ENCODE measurements at regions not wholly inside any gene's neighbourhood (a gene's known extent, or its start where the extent isn't known, plus 50 kb on each side); places are given as distances from the start of the nearest gene placed in this dataset.
"Not testable (repeated sequence)": the region's sequence is repeated elsewhere in the genome, so short reads cannot be mapped to it uniquely, and the experiment has no call there.

- DNase-seq (ENCODE audit: low read depth): no peak
Measured at GRCh38 chr10:26621243-26621888, 76.1 kb upstream of the PDSS1 start.

- peak; percentile 60 for DNase-seq (ENCODE audit: low read depth)
Measured at GRCh38 chr10:26621889-26622711, 75.4 kb upstream of the PDSS1 start.

- no peak for DNase-seq (ENCODE audit: low read depth)
Measured at GRCh38 chr10:26622891-26623290, 74.6 kb upstream of the PDSS1 start.

GRCh38 chr10:26624006-26624405, 73.5 kb upstream of the PDSS1 start:
- DNase-seq (ENCODE audit: low read depth): no peak

GRCh38 chr10:26626066-26626465, 71.4 kb upstream of the PDSS1 start:
- no peak for DNase-seq (ENCODE audit: low read depth)

- DNase-seq (ENCODE audit: low read depth): no peak
Measured at GRCh38 chr10:26627324-26627723, 70.2 kb upstream of the PDSS1 start.

- no peak for DNase-seq (ENCODE audit: low read depth)
Measured at GRCh38 chr10:26628395-26628794, 69.1 kb upstream of the PDSS1 start.

GRCh38 chr10:26632171-26632570, 65.3 kb upstream of the PDSS1 start:
- not testable (repeated sequence) for DNase-seq (ENCODE audit: low read depth)

GRCh38 chr10:26634111-26634510, 63.4 kb upstream of the PDSS1 start:
- DNase-seq (ENCODE audit: low read depth): not testable (repeated sequence)

- DNase-seq (ENCODE audit: low read depth): no peak
Measured at GRCh38 chr10:26637521-26638275, 59.8 kb upstream of the PDSS1 start.

GRCh38 chr10:26640391-26640790, 57.1 kb upstream of the PDSS1 start:
- no peak for DNase-seq (ENCODE audit: low read depth)

GRCh38 chr10:26642896-26643653, 54.4 kb upstream of the PDSS1 start:
- DNase-seq (ENCODE audit: low read depth): no peak

GRCh38 chr10:26647602-26648244, 49.8 kb upstream of the PDSS1 start:
- no peak for DNase-seq (ENCODE audit: low read depth)
